Trophoblast cell (in vitro differentiated cells and primary cell): ENCODE measurements at regions not wholly inside any gene's neighbourhood (a gene's known extent, or its start where the extent isn't known, plus 50 kb on each side); places are given as distances from the start of the nearest gene placed in this dataset.

ENCODE experiments used
- DNase-seq, 2 donors: peaks; one replicate each; pipeline ENCODE4 v3.0.0-alpha.2; 2016
- H2AFZ ChIP-seq: 2 replicates; pipeline ENCODE4 v1.6.1; 2013; ENCODE audit warnings: low read length, moderate library complexity, mild to moderate bottlenecking; ENCODE audit not compliant: insufficient read depth, poor library complexity
- H2AK5ac ChIP-seq: 2 replicates; pipeline ENCODE4 v1.6.1; 2013; ENCODE audit warnings: mild to moderate bottlenecking, low read length
- H2BK120ac ChIP-seq: 2 replicates; pipeline ENCODE4 v1.6.1; 2013; ENCODE audit warnings: low read length, mild to moderate bottlenecking, moderate library complexity; ENCODE audit not compliant: insufficient read depth, poor library complexity
- H2BK12ac ChIP-seq: 2 replicates; pipeline ENCODE4 v1.6.1; 2013; ENCODE audit warnings: mild to moderate bottlenecking, low read length, moderate library complexity
- H2BK5ac ChIP-seq: 2 replicates; pipeline ENCODE4 v1.6.1; 2013; ENCODE audit warnings: low read length, low read depth, moderate library complexity, mild to moderate bottlenecking; ENCODE audit not compliant: poor library complexity
- H3K14ac ChIP-seq: 2 replicates; pipeline ENCODE4 v1.6.1; 2013; ENCODE audit warnings: mild to moderate bottlenecking, low read length
- H3K18ac ChIP-seq: 2 replicates; pipeline ENCODE4 v1.6.1; 2013; ENCODE audit warnings: mild to moderate bottlenecking, low read length
- H3K23ac ChIP-seq: 2 replicates; pipeline ENCODE4 v1.6.1; 2013; ENCODE audit warnings: low read length
- H3K27ac ChIP-seq: 2 replicates; pipeline ENCODE4 v1.5.1; 2013; ENCODE audit warnings: low read depth, mild to moderate bottlenecking, inconsistent platforms, low read length, moderate library complexity
- H3K27me3 ChIP-seq: 2 replicates; pipeline ENCODE4 v1.6.1; 2013; ENCODE audit warnings: inconsistent platforms, mild to moderate bottlenecking, low read length, moderate library complexity; ENCODE audit not compliant: insufficient read depth
- H3K36me3 ChIP-seq, 2 experiments: 1 replicate in 1 of 2; 2 replicates in 1 of 2; pipeline ENCODE4 v1.6.1; 2013; ENCODE audit warnings: low read length in 2 of 2, mild to moderate bottlenecking in 2 of 2, moderate library complexity in 1 of 2; ENCODE audit not compliant: insufficient read depth in 2 of 2, control insufficient read depth in 1 of 2
- H3K4ac ChIP-seq: 2 replicates; pipeline ENCODE4 v1.6.1; 2013; ENCODE audit warnings: low read depth, mild to moderate bottlenecking, low read length, moderate library complexity
- H3K4me1 ChIP-seq, 2 experiments: 1 replicate in 1 of 2; 2 replicates in 1 of 2; pipeline ENCODE4 v1.6.1; 2013; ENCODE audit warnings: low read length in 2 of 2, mild to moderate bottlenecking in 2 of 2, moderate library complexity in 1 of 2; ENCODE audit not compliant: insufficient read depth in 2 of 2, control insufficient read depth in 1 of 2
- H3K4me2 ChIP-seq: 2 replicates; pipeline ENCODE4 v1.6.1; 2013; ENCODE audit warnings: inconsistent platforms, mild to moderate bottlenecking, low read length, moderate library complexity
- H3K4me3 ChIP-seq: 2 replicates; pipeline ENCODE4 v1.5.1; 2013; ENCODE audit warnings: mild to moderate bottlenecking, low read depth, low read length, inconsistent platforms
- H3K79me1 ChIP-seq: one replicate; pipeline ENCODE4 v1.6.1; 2013; ENCODE audit warnings: low read length
- H3K79me2 ChIP-seq: 2 replicates; pipeline ENCODE4 v1.6.1; 2013; ENCODE audit warnings: low read length, mild to moderate bottlenecking; ENCODE audit not compliant: control insufficient read depth, insufficient read depth, poor library complexity
- H3K9ac ChIP-seq: 2 replicates; pipeline ENCODE4 v1.6.1; 2013; ENCODE audit warnings: mild to moderate bottlenecking, low read length
- H3K9me3 ChIP-seq: 2 replicates; pipeline ENCODE4 v1.6.1; 2013; ENCODE audit warnings: low read depth, mild to moderate bottlenecking, control low read depth, inconsistent platforms, low read length; ENCODE audit not compliant: insufficient read depth
- H4K12ac ChIP-seq: 2 replicates; pipeline ENCODE4 v1.6.1; 2013; ENCODE audit warnings: low read depth, mild to moderate bottlenecking, low read length, moderate library complexity
- H4K8ac ChIP-seq: 2 replicates; pipeline ENCODE4 v1.6.1; 2013; ENCODE audit warnings: low read depth, mild to moderate bottlenecking, low read length, moderate library complexity
- H4K91ac ChIP-seq: one replicate; pipeline ENCODE4 v1.6.1; 2013; ENCODE audit warnings: low read depth, mild to moderate bottlenecking, low read length, moderate library complexity
- WGBS: extraction: QIAGEN DNeasy Blood & Tissue Kit; methylation state at CpG from one replicate; pipeline ENCODE4 v1.1.7; 2013; ENCODE audit warnings: missing lambda C conversion rate; ENCODE audit not compliant: insufficient read length, insufficient coverage; ENCODE audit errors: extremely low coverage; 5-methylcytosine and 5-hydroxymethylcytosine counted together

DNA sequence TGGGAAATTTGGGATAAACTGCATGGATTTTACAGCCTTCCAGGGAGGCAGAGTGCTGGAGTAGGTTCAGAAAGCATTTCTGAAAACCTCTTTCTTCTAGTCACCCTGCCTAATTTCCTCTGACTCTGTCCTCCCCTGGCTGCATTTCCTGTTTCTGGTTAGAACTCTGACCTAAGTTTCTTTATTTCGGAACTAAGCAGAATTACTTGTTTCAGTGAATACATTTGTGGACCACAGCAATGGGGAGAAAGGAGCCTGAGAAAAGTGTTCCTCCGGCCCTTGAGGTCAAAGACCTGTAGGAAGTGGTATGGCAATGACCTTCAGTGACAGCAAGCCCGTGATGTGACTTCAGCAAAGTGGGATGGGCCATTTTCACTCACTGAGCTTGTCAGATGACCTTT lies 173.4 kb upstream of the RUNX1 start:
- Histone ChIP-seq H3K79me1 (peaks cover 2% of the 10 kb centered on the region), H3K18ac (no peak overlapping the region), H3K9me3 (peaks cover 2% of the 10 kb centered on the region), H2BK5ac (no peak overlapping the region), H2AFZ (no peak overlapping the region), H3K27ac (no peak overlapping the region), H2BK12ac (no peak overlapping the region), H4K91ac (no peak overlapping the region), H3K23ac (no peak overlapping the region), H3K4me3 (no peak overlapping the region), H3K79me2 (no peaks in the 10 kb centered on the region), H3K4me2 (no peak overlapping the region), H3K27me3 (no peaks in the 10 kb centered on the region), H4K8ac (no peak overlapping the region), H2BK120ac (no peak overlapping the region), H3K36me3 (no peaks in the 10 kb centered on the region), H4K12ac (no peak overlapping the region), H3K9ac (no peak overlapping the region), H2AK5ac (no peak overlapping the region), H3K4ac (no peak overlapping the region), H3K4me1 (peaks cover 6 to 9% of the 10 kb centered on the region in 2 experiments), H3K14ac (no peak overlapping the region)
- no peak for DNase-seq
- no CpG with 5 or more reads among the region's 3 CpGs for WGBS

DNA sequence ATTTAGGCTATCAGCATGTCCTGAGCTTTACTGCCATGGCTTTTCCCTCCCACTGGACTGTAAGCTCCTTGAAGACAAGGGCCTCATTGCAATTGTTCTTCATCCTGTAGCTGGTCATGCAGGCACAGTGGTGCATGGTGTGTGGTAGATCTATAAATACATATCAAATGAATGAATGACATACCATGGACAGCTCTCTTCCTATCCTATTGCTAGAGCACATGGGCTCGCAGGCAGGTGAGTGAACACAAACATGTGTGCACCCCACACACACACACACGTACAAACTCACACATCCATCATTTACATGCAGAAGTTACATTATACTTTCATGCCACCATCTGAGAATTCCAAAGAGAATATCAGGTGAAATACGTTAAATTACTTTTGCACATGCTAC lies 172.9 kb upstream of the RUNX1 start:
- WGBS = no CpG with 5 or more reads among the region's 3 CpGs
- Histone ChIP-seq H3K4me3 (no peak overlapping the region), H3K27ac (no peak overlapping the region), H3K79me2 (no peaks in the 10 kb centered on the region), H2AK5ac (no peak overlapping the region), H3K36me3 (no peaks in the 10 kb centered on the region), H3K79me1 (peaks cover 3% of the 10 kb centered on the region), H2BK120ac (no peak overlapping the region), H3K4me1 (peaks cover 6 to 12% of the 10 kb centered on the region in 2 experiments), H4K12ac (no peak overlapping the region), H3K18ac (no peak overlapping the region), H4K8ac (no peak overlapping the region), H3K27me3 (no peaks in the 10 kb centered on the region), H3K9me3 (peaks cover 2% of the 10 kb centered on the region), H2AFZ (no peak overlapping the region), H2BK5ac (no peak overlapping the region), H3K14ac (no peak overlapping the region), H3K4me2 (no peak overlapping the region), H3K23ac (no peak overlapping the region), H3K4ac (no peak overlapping the region), H2BK12ac (no peak overlapping the region), H3K9ac (no peak overlapping the region), H4K91ac (no peak overlapping the region)
- DNase-seq = no peak

DNA sequence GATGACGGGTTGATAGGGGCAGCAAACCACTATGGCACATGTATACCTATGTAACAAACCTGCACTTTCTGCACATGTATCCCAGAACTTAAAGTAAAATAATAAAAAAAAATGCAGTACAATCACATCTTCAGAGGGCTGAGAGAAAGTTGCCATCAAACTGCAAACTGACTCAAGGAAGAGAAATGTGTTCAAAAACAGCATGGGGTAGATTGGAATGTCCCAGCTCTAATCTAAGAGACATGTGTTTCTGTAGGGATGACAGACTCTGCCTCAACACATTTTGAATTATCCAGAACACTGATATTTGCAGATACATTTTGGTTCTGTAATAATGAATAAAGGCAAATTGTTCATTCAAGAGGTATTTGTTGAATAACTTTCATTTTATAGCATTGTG lies 171.2 kb upstream of the RUNX1 start:
- Histone ChIP-seq H3K4ac (no peak overlapping the region), H2BK12ac (no peak overlapping the region), H3K36me3 (no peaks in the 10 kb centered on the region), H3K9me3 (no peaks in the 10 kb centered on the region), H2BK120ac (no peak overlapping the region), H3K18ac (no peak overlapping the region), H3K27me3 (no peaks in the 10 kb centered on the region), H2AK5ac (no peak overlapping the region), H4K91ac (no peak overlapping the region), H3K9ac (no peak overlapping the region), H2BK5ac (no peak overlapping the region), H3K4me3 (no peak overlapping the region), H3K27ac (no peak overlapping the region), H3K14ac (no peak overlapping the region), H3K4me2 (no peak overlapping the region), H3K79me2 (no peaks in the 10 kb centered on the region), H3K23ac (no peak overlapping the region), H4K8ac (no peak overlapping the region), H3K79me1 (peaks cover 4% of the 10 kb centered on the region), H4K12ac (no peak overlapping the region), H3K4me1 (peaks cover 5 to 12% of the 10 kb centered on the region in 2 experiments), H2AFZ (no peak overlapping the region)
- DNase-seq = no peak
- WGBS = no CpG with 5 or more reads among the region's 1 CpG

DNA sequence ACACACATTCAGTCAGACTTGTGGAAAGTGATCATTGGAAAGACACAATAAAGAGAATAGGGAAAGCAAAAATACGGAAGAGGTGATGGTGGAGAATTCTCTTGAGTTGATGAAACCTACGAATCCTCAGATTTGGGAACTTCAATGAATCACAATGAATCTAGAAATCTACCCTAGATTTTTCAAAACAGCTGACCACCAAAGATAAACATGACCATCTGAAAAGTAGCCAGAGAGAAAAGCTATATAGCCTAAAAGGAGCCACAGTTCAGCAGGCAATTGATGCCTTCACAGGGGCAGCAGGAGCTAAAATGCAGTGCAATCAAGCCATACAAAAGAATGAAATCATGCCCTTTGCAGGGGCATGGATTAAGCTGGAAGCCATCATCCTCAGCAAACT lies 170.6 kb upstream of the RUNX1 start:
- no peak overlapping the region for H3K27ac ChIP-seq
- H4K91ac ChIP-seq = no peak overlapping the region
- H3K9ac ChIP-seq = no peak overlapping the region
- no CpG with 5 or more reads among the region's 2 CpGs for WGBS
- no peaks in the 10 kb centered on the region for H3K79me2 ChIP-seq
- H3K79me1 ChIP-seq = peaks cover 4% of the 10 kb centered on the region
- H3K23ac ChIP-seq = no peak overlapping the region
- no peaks in the 10 kb centered on the region for H3K9me3 ChIP-seq
- H2BK12ac ChIP-seq = no peak overlapping the region
- H4K12ac ChIP-seq = no peak overlapping the region
- no peak overlapping the region for H3K18ac ChIP-seq
- H3K36me3 ChIP-seq = no peaks in the 10 kb centered on the region
- H3K27me3 ChIP-seq = no peaks in the 10 kb centered on the region
- H2AFZ ChIP-seq = no peak overlapping the region
- no peak overlapping the region for H2BK120ac ChIP-seq
- H2BK5ac ChIP-seq = no peak overlapping the region
- H3K4ac ChIP-seq = no peak overlapping the region
- H3K4me1 ChIP-seq = peaks cover 5 to 12% of the 10 kb centered on the region in 2 experiments
- H3K4me2 ChIP-seq = no peak overlapping the region
- H2AK5ac ChIP-seq = no peak overlapping the region
- H4K8ac ChIP-seq = no peak overlapping the region
- no peak overlapping the region for H3K4me3 ChIP-seq
- no peak overlapping the region for H3K14ac ChIP-seq
- no peak for DNase-seq
